Right atrium auricular region (tissue), 2 donors: ENCODE measurements at regions not wholly inside any gene's neighbourhood (a gene's known extent, or its start where the extent isn't known, plus 50 kb on each side); places are given as distances from the start of the nearest gene placed in this dataset.

Source experiments
- DNase-seq: peaks from one replicate; pipeline ENCODE4 v3.0.0-alpha.2; 2019; ENCODE audit warnings: low spot score
- H3K27ac ChIP-seq, 2 donors: fragments of 200-600 bp; sonication (generic); 1 replicate in 1 of 2; 2 replicates in 1 of 2; pipeline ENCODE4 v1.5.1; 2016 to 2019
- H3K27me3 ChIP-seq, 2 donors: fragments of 200-600 bp; sonication (generic); one replicate each; pipeline versions ENCODE4 v1.5.1 to v1.6.0; 2017 to 2019
- H3K36me3 ChIP-seq: fragments of 200-600 bp; sonication (generic); one replicate; pipeline ENCODE4 v1.5.1; 2016
- H3K4me1 ChIP-seq, 2 donors: fragments of 200-600 bp; sonication (generic); one replicate each; pipeline versions ENCODE4 v1.5.1 to v1.6.0; 2017 to 2019
- H3K4me3 ChIP-seq, 2 donors: fragments of 200-600 bp; sonication (generic); 1 replicate in 1 of 2; 2 replicates in 1 of 2; pipeline ENCODE4 v1.5.1; 2017 to 2019; ENCODE audit warnings: mild to moderate bottlenecking in 1 of 2, moderate library complexity in 1 of 2
- H3K9me3 ChIP-seq, 2 donors: fragments of 200-600 bp; sonication (generic); one replicate each; pipeline ENCODE4 v1.5.1; 2019
- CTCF ChIP-seq, 2 donors: fragments of 200-600 bp; sonication (generic); IDR thresholded peaks; one replicate each; pipeline ENCODE4 v1.5.1; 2019; ENCODE audit warnings: antibody characterized with exemption in 2 of 2

- H3K4me1 ChIP-seq = no peaks in the 10 kb centered on the region
- no peaks in the 10 kb centered on the region for H3K27me3 ChIP-seq
- no peak overlapping the region for H3K27ac ChIP-seq
- H3K9me3 ChIP-seq = no peaks in the 10 kb centered on the region
- no peak for DNase-seq
- no peaks in the 10 kb centered on the region for H3K36me3 ChIP-seq
- no peak for TF ChIP-seq CTCF (IDR thresholded peaks at IDR 0.05)
- H3K4me3 ChIP-seq = no peak overlapping the region
Measured at GRCh38 chr11:121762820-121763219, 310.1 kb upstream of the SORL1-AS1 start.

DNA sequence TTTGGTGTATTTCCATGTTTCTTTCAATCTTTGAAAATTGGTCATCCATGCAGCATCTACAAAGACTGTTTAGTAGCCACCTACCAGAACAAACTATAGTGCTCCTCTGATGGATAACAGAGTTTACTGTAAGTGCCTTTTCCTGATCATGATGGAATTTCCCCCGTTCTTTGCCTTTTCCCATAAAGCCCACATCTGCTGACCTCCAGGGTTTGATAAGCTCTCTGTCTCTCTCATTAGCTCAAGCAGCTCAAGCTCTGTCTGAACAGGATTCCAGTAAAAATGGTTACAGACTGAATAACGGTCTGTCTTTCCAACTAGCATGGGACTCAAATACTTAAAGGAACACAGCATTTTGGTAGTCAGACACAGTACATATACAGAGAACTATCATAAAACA is 308.4 kb upstream of the SORL1-AS1 start:
- no peaks in the 10 kb centered on the region for H3K27me3 ChIP-seq
- no peak for DNase-seq
- H3K4me3 ChIP-seq = no peak overlapping the region
- H3K36me3 ChIP-seq = no peaks in the 10 kb centered on the region
- no peak overlapping the region for H3K27ac ChIP-seq
- H3K9me3 ChIP-seq = no peaks in the 10 kb centered on the region
- TF ChIP-seq CTCF (IDR thresholded peaks at IDR 0.05) = no peak
- H3K4me1 ChIP-seq = no peaks in the 10 kb centered on the region

DNA sequence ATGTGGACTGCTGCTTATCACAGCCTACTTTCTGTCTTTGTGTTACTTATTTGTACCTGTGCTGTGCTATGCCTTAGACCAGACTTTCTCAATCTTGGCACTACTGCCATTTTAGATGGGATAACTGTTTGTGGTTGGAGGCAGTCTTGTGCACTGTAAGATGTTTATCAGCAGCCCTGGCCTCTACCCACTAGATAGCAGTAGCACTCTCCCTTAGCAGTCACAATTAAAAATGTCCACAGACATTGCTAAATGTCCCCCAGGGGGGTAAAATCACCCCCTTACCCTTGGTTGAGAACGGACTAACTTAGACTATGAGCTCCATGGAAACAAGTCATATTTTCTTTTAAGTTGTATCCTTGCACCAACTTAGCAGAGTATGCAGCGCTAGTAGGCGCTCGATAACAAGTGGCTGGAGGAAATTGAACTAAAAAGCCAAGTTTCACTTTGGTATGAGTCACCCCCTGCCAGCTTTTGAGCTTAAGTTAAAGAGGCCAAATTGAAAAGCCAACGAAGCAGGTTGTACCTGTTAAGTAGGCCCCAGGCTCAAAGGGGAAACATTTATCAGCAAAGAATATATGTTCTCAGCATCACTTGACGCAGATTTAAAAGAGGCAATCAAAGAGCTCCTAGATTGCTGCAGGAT is 304.8 kb upstream of the SORL1-AS1 start:
- Histone ChIP-seq H3K4me1 (peaks cover 0 to 13% of the 10 kb centered on the region in 2 donors), H3K9me3 (no peaks in the 10 kb centered on the region), H3K27me3 (no peaks in the 10 kb centered on the region), H3K4me3 (no peak overlapping the region), H3K36me3 (no peaks in the 10 kb centered on the region), H3K27ac (no peak overlapping the region)
- no peak for TF ChIP-seq CTCF (IDR thresholded peaks at IDR 0.05)
- no peak for DNase-seq

- TF ChIP-seq CTCF (IDR thresholded peaks at IDR 0.05) = no peak
- Histone ChIP-seq H3K4me1 (peaks cover 0 to 13% of the 10 kb centered on the region in 2 donors), H3K27me3 (no peaks in the 10 kb centered on the region), H3K4me3 (no peak overlapping the region), H3K9me3 (no peaks in the 10 kb centered on the region), H3K27ac (no peak overlapping the region), H3K36me3 (no peaks in the 10 kb centered on the region)
- DNase-seq = no peak
Measured at GRCh38 chr11:121755906-121756305, 303.1 kb upstream of the SORL1-AS1 start.

DNA sequence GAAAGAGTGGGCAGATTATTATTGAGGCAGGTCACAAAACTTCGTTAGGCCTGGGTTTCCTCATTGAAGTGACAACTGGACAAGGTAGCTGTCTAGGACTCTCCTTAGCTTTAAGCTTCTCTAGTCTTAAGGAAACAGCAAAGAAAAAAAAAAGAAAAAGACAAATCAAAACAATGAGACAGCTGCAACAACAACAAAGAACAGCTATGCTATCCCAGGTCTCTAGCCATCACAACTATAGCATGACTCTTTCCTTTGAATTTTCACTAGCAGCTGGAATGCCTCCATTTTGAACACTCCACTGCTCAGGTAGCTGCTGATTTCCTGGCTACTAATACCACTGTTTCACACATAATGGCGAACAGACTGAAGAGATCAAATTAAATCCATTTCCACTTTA is 302.4 kb upstream of the SORL1-AS1 start:
- TF ChIP-seq CTCF (IDR thresholded peaks at IDR 0.05) = no peak
- H3K36me3 ChIP-seq = no peaks in the 10 kb centered on the region
- H3K27ac ChIP-seq = no peak overlapping the region
- DNase-seq = no peak
- H3K4me3 ChIP-seq = no peak overlapping the region
- no peaks in the 10 kb centered on the region for H3K9me3 ChIP-seq
- H3K4me1 ChIP-seq = peaks cover 0 to 13% of the 10 kb centered on the region in 2 donors
- no peaks in the 10 kb centered on the region for H3K27me3 ChIP-seq

GRCh38 chr11:121754598-121754997 is 301.8 kb upstream of the SORL1-AS1 start:
- H3K27ac ChIP-seq = no peak overlapping the region
- DNase-seq = no peak
- no peaks in the 10 kb centered on the region for H3K9me3 ChIP-seq
- no peak overlapping the region for H3K4me3 ChIP-seq
- peaks cover 0 to 13% of the 10 kb centered on the region in 2 donors for H3K4me1 ChIP-seq
- no peaks in the 10 kb centered on the region for H3K27me3 ChIP-seq
- no peak for TF ChIP-seq CTCF (IDR thresholded peaks at IDR 0.05)
- H3K36me3 ChIP-seq = no peaks in the 10 kb centered on the region
